WERI-Rb-1 (cell line): ENCODE measurements at regions not wholly inside any gene's neighbourhood (a gene's known extent, or its start where the extent isn't known, plus 50 kb on each side); places are given as distances from the start of the nearest gene placed in this dataset.

ENCODE experiments used
- DNase-seq: peaks from one replicate; pipeline ENCODE4 v3.0.0-alpha.2; 2020
- H3K27ac ChIP-seq: fragments of 250-450 bp; sonication (Bioruptor Pico); 2 replicates; pipeline ENCODE4 v1.5.1; 2020; ENCODE audit warnings: mild to moderate bottlenecking, moderate library complexity
- H3K27me3 ChIP-seq: fragments of 250-450 bp; sonication (Bioruptor Pico); 2 replicates; pipeline ENCODE4 v1.5.1; 2021; ENCODE audit warnings: mild to moderate bottlenecking, low read depth, moderate library complexity; ENCODE audit not compliant: insufficient read depth, severe bottlenecking
- H3K36me3 ChIP-seq: fragments of 250-450 bp; sonication (Bioruptor Pico); 2 replicates; pipeline ENCODE4 v1.5.1; 2020; ENCODE audit warnings: mild to moderate bottlenecking, moderate library complexity
- H3K4me3 ChIP-seq: 2 replicates; pipeline ENCODE4 v1.5.1; 2011; ENCODE audit warnings: low read depth, mild to moderate bottlenecking, control low read depth, low read length
- H3K9me3 ChIP-seq: fragments of 250-450 bp; sonication (Bioruptor Pico); 2 replicates; pipeline ENCODE4 v1.5.1; 2021; ENCODE audit warnings: mild to moderate bottlenecking, moderate library complexity; ENCODE audit not compliant: severe bottlenecking
- TF ChIP-seq, protein P1 (sequence below): IDR thresholded peaks from 2 replicates; pipeline ENCODE4 v1.5.1; 2011; ENCODE audit warnings: low read depth, mild to moderate bottlenecking, control low read depth, inconsistent platforms, low read length

DNA sequence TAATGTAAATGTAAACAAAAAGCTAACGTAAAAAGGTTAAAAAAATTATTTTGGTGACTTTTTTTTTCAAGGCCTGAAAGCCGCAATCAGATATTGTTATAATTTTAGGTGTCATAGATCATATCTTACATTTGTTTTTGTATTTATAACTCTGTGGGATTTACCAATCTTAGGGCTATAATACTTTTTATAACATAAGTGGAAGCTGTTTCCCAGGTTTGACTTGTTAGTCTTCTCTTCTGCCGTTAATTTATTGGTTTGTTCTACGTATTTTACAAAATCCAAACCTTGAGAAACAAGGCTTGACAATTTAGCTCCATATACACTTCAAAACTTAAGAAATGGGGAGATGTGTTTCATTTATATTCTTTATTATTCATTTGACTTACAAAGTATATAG is 119.4 kb downstream of the EVX1 start:
- H3K27ac ChIP-seq: no peak overlapping the region
- no peak for DNase-seq

DNA sequence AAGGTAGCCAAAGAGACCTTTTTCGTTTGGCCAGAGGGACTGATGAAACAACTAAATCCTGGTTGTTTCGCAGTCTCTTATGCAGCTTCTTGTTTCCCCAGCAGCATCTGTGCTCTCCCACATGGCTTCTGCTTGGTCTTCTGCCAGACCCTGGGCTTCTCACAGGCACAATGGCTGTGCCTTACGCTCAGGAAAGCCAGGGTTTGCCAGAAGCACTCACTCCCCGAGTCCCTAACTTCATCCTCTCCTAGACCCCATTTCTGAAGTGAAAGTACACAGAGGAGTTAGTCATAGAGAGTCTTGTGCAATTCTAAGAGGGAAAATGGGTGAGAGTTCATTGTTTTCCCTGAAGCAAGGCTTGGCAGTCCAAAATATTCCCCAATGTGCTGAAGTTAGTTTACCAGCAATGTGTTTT is 121.7 kb downstream of the EVX1 start:
- Histone ChIP-seq H3K27ac (no peak overlapping the region), H3K9me3 (no peaks in the 10 kb centered on the region), H3K27me3 (peaks cover 78% of the 10 kb centered on the region), H3K4me3 (no peak overlapping the region), H3K36me3 (no peaks in the 10 kb centered on the region)
- TF ChIP-seq, protein P1, sequence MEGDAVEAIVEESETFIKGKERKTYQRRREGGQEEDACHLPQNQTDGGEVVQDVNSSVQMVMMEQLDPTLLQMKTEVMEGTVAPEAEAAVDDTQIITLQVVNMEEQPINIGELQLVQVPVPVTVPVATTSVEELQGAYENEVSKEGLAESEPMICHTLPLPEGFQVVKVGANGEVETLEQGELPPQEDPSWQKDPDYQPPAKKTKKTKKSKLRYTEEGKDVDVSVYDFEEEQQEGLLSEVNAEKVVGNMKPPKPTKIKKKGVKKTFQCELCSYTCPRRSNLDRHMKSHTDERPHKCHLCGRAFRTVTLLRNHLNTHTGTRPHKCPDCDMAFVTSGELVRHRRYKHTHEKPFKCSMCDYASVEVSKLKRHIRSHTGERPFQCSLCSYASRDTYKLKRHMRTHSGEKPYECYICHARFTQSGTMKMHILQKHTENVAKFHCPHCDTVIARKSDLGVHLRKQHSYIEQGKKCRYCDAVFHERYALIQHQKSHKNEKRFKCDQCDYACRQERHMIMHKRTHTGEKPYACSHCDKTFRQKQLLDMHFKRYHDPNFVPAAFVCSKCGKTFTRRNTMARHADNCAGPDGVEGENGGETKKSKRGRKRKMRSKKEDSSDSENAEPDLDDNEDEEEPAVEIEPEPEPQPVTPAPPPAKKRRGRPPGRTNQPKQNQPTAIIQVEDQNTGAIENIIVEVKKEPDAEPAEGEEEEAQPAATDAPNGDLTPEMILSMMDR: no peak
- no peak for DNase-seq

More for the DNA sequence above, 119.4 kb downstream of the EVX1 start:
- Histone ChIP-seq H3K4me3 (no peak overlapping the region), H3K9me3 (no peaks in the 10 kb centered on the region), H3K27me3 (peaks cover 70% of the 10 kb centered on the region), H3K36me3 (no peaks in the 10 kb centered on the region)
- TF ChIP-seq, protein P1: no peak

DNA sequence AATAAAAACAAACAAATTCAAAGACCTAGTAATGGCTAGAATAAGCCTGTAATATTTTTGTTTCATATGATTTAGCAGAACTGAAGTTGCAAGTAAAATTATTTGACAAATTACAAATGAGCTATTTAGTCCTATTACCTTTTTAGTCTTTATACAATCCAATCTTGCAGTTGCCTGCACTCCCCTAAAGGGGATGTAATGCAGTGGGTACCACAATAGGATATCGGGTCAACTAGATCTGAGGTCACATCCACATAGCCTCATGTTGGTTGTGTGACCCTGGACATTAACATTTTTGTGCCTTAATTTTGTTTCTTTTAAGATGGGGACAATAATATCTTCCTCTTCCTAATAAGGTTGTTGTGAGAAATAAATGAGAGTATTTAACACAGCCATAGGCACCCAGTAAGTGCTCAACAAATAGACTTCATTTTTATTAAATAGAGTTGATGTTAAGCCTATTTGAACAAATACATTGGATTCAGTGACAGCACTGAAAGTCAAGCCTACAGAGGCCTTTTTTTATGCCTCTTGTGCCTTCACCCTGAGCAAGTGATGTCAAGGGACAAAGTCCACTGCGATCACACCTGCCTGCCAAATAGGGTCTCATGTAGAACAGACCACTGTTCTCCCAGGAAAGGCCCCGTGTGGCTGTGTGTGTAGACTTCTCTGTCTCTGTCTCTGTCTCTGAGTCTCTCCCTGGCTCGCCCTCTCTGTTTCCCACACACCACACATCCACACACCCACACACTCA is 124.8 kb downstream of the EVX1 start:
- H3K4me3 ChIP-seq: no peak overlapping the region
- H3K9me3 ChIP-seq: no peaks in the 10 kb centered on the region
- no peak overlapping the region for H3K27ac ChIP-seq
- no peaks in the 10 kb centered on the region for H3K36me3 ChIP-seq
- DNase-seq: no peak
- peaks cover 69% of the 10 kb centered on the region for H3K27me3 ChIP-seq
- TF ChIP-seq, protein P1: no peak

DNA sequence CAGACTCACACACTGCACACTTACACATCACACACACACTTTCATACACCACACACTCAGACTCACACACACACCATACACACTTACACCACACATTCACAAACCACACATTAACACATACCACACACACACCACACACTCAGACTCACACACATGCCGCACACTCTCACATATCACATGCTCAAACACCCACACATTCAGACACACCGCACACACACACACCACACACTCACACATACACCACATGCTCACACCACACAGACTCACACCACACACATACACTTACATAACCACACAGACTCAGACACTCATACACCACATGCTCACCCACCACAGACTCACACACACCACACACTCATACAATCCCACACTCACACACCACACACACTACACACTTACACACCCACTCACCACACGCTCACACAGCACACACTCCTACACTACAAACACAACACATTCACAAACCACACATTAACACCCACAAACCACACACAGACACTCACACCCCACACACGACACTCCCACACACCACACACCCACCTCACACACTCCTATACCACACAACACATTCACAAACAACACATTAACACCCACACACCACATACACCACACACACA is 125.4 kb downstream of the EVX1 start:
- TF ChIP-seq, protein P1: no peak
- no peak overlapping the region for H3K27ac ChIP-seq
- H3K36me3 ChIP-seq: no peaks in the 10 kb centered on the region
- H3K27me3 ChIP-seq: peaks cover 69% of the 10 kb centered on the region
- no peaks in the 10 kb centered on the region for H3K9me3 ChIP-seq
- no peak for DNase-seq
- H3K4me3 ChIP-seq: no peak overlapping the region

DNA sequence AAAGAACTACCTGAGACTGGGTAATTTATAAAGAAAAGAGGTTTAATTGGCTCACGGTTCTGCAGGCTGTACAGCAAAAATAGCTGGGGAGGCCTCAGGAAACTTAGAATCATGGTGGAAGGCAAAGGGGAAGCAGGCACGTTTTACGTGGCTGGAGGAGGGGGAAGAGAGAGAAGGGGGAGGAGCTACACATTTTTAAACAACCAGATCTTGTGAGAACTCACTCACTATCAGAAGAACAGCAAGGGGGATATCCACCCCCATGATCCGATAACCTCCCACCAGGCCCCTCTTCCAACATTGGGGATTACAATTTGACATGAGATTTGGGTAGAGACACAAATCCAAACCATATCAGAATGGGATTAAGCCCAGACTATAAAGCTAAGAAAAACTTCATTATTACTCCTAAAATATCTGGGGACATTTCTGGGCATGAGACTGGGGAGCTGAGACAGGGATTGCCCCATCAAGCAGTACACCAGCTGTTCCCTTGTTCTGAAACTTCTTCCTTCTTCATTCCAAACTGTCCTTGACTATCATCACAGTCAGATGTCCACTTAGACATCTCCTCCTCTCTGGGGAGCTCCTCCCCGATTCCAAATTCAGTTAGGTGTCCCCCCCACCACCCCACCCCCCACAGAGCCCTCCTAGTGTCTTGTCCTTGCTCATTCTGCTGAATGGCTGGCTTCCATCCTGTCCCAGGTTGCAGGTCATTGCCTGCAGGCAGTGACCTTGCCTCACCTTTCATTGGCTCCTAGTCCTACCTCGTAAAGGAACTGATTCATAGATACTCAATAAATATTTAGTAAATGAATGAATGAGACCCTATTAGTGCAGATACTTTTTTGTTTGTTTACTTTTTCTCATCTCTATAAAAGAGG is 132.6 kb downstream of the EVX1 start:
- no peaks in the 10 kb centered on the region for H3K36me3 ChIP-seq
- peaks cover 56% of the 10 kb centered on the region for H3K27me3 ChIP-seq
- no peak overlapping the region for H3K4me3 ChIP-seq
- TF ChIP-seq, protein P1: no peak
- DNase-seq: no peak
- H3K27ac ChIP-seq: no peak overlapping the region
- no peaks in the 10 kb centered on the region for H3K9me3 ChIP-seq
